KMS-11 (cell line): ENCODE measurements at regions not wholly inside any gene's neighbourhood (a gene's known extent, or its start where the extent isn't known, plus 50 kb on each side); places are given as distances from the start of the nearest gene placed in this dataset.

ENCODE experiments used
- H2AFZ ChIP-seq: fragments of 200-600 bp; sonication (generic); 2 replicates; pipeline ENCODE4 v1.6.1; 2016; ENCODE audit warnings: antibody characterized with exemption, mixed run types, low read depth
- H3K27ac ChIP-seq: fragments of 200-600 bp; sonication (generic); 2 replicates; pipeline ENCODE4 v1.6.1; 2016; ENCODE audit warnings: mild to moderate bottlenecking, mixed run types
- H3K27me3 ChIP-seq: fragments of 200-600 bp; sonication (generic); 2 replicates; pipeline ENCODE4 v1.6.1; 2017; ENCODE audit warnings: mild to moderate bottlenecking, low read depth, mixed run types, moderate library complexity; ENCODE audit not compliant: insufficient read depth
- H3K36me3 ChIP-seq: fragments of 200-600 bp; sonication (generic); 2 replicates; pipeline ENCODE4 v1.6.1; 2017; ENCODE audit warnings: mild to moderate bottlenecking, mixed run types; ENCODE audit not compliant: insufficient read depth
- H3K4me1 ChIP-seq: fragments of 200-600 bp; sonication (generic); 2 replicates; pipeline ENCODE4 v1.6.1; 2016; ENCODE audit warnings: mild to moderate bottlenecking, low read depth, mixed run types; ENCODE audit not compliant: poor library complexity, severe bottlenecking
- H3K4me2 ChIP-seq: fragments of 200-600 bp; sonication (generic); 2 replicates; pipeline ENCODE4 v1.7.0; 2016; ENCODE audit warnings: mild to moderate bottlenecking, mixed run types
- H3K4me3 ChIP-seq: fragments of 200-600 bp; sonication (generic); IDR thresholded peaks from 2 replicates; pipeline ENCODE4 v1.6.1; 2017; ENCODE audit warnings: low read depth, low read length, mixed read lengths; ENCODE audit not compliant: insufficient read depth
- H3K79me2 ChIP-seq: fragments of 200-600 bp; sonication (generic); 2 replicates; pipeline ENCODE4 v1.6.1; 2016; ENCODE audit warnings: low read depth, mixed run types; ENCODE audit not compliant: insufficient read depth
- H3K9ac ChIP-seq: fragments of 200-600 bp; sonication (generic); 2 replicates; pipeline ENCODE4 v1.6.1; 2016; ENCODE audit warnings: mild to moderate bottlenecking, mixed run types
- H4K20me1 ChIP-seq: fragments of 200-600 bp; sonication (generic); 2 replicates; pipeline ENCODE4 v1.6.1; 2016; ENCODE audit warnings: mild to moderate bottlenecking, mixed run types; ENCODE audit not compliant: insufficient read depth
- CTCF ChIP-seq: fragments of 200-600 bp; sonication (generic); conservative IDR thresholded peaks from 2 replicates; pipeline ENCODE4 v1.6.1; 2017; ENCODE audit warnings: low read depth, mild to moderate bottlenecking, antibody characterized with exemption, low read length, moderate library complexity, mixed read lengths

- no peak overlapping the region for H2AFZ ChIP-seq
- H4K20me1 ChIP-seq = no peaks in the 10 kb centered on the region
- no peak overlapping the region for H3K4me2 ChIP-seq
- no peaks in the 10 kb centered on the region for H3K27me3 ChIP-seq
- no peak overlapping the region for H3K4me3 ChIP-seq
- no peak overlapping the region for H3K27ac ChIP-seq
- TF ChIP-seq CTCF = no peak
- H3K4me1 ChIP-seq = no peaks in the 10 kb centered on the region
- no peaks in the 10 kb centered on the region for H3K36me3 ChIP-seq
- no peaks in the 10 kb centered on the region for H3K79me2 ChIP-seq
- H3K9ac ChIP-seq = no peak overlapping the region
Observed at GRCh38 chr1:164466001-164466421, 93.0 kb upstream of the PBX1 start.

GRCh38 chr1:164466429-164466828 lies 92.6 kb upstream of the PBX1 start:
- no peak overlapping the region for H3K4me2 ChIP-seq
- no peak overlapping the region for H3K27ac ChIP-seq
- TF ChIP-seq CTCF = no peak
- H3K36me3 ChIP-seq = no peaks in the 10 kb centered on the region
- no peaks in the 10 kb centered on the region for H3K79me2 ChIP-seq
- H3K9ac ChIP-seq = no peak overlapping the region
- no peak overlapping the region for H2AFZ ChIP-seq
- H3K4me3 ChIP-seq = no peak overlapping the region
- no peaks in the 10 kb centered on the region for H3K27me3 ChIP-seq
- H3K4me1 ChIP-seq = no peaks in the 10 kb centered on the region
- no peaks in the 10 kb centered on the region for H4K20me1 ChIP-seq

GRCh38 chr1:164470996-164471395 lies 88.0 kb upstream of the PBX1 start:
- Histone ChIP-seq H3K79me2 (no peaks in the 10 kb centered on the region), H3K4me3 (no peak overlapping the region), H3K9ac (no peak overlapping the region), H3K27ac (no peak overlapping the region), H2AFZ (no peak overlapping the region), H3K4me1 (no peaks in the 10 kb centered on the region), H4K20me1 (no peaks in the 10 kb centered on the region), H3K36me3 (no peaks in the 10 kb centered on the region), H3K27me3 (no peaks in the 10 kb centered on the region), H3K4me2 (no peak overlapping the region)
- no peak for TF ChIP-seq CTCF

GRCh38 chr1:164472841-164473240 lies 86.1 kb upstream of the PBX1 start:
- no peak overlapping the region for H3K4me2 ChIP-seq
- H3K79me2 ChIP-seq = no peaks in the 10 kb centered on the region
- H3K36me3 ChIP-seq = no peaks in the 10 kb centered on the region
- no peak overlapping the region for H3K4me3 ChIP-seq
- no peaks in the 10 kb centered on the region for H4K20me1 ChIP-seq
- H3K9ac ChIP-seq = no peak overlapping the region
- no peak for TF ChIP-seq CTCF
- no peak overlapping the region for H3K27ac ChIP-seq
- no peak overlapping the region for H2AFZ ChIP-seq
- no peaks in the 10 kb centered on the region for H3K4me1 ChIP-seq
- no peaks in the 10 kb centered on the region for H3K27me3 ChIP-seq
